ENCODE measurements at regions not wholly inside any gene's neighbourhood (a gene's known extent, or its start where the extent isn't known, plus 50 kb on each side); places are given as distances from the start of the nearest gene placed in this dataset.
"Not testable (repeated sequence)": the region's sequence is repeated elsewhere in the genome, so short reads cannot be mapped to it uniquely, and the experiment has no call there.

GRCh38 chr3:195643245-195643644 lies 59.5 kb upstream of the APOD start:
- H3K4me3 Mint-ChIP-seq; H3K4me1 Mint-ChIP-seq; H3K9me3 Mint-ChIP-seq; H3K27ac Mint-ChIP-seq; H3K27me3 Mint-ChIP-seq; DNase-seq; H3K36me3 Mint-ChIP-seq (ENCODE audit: low read depth); CTCF ChIA-PET; POLR2A ChIA-PET: not testable (repeated sequence)

- CTCF ChIA-PET = interaction anchor here (0.7 kb wide), 1 partner anchor 250 kb away, joined by 5 read pairs; no protein-coding TSS in a partner anchor
- H3K36me3 Mint-ChIP-seq (ENCODE audit: low read depth); H3K4me1 Mint-ChIP-seq; H3K27me3 Mint-ChIP-seq; H3K4me3 Mint-ChIP-seq; POLR2A ChIA-PET; DNase-seq; H3K9me3 Mint-ChIP-seq; H3K27ac Mint-ChIP-seq: not testable (repeated sequence)
These were observed 58.6 kb upstream of the APOD start for GRCh38 chr3:195642311-195642710.

GRCh38 chr3:195638456-195638855 lies 54.7 kb upstream of the APOD start:
- DNase-seq; H3K27ac Mint-ChIP-seq; POLR2A ChIA-PET; CTCF ChIA-PET; H3K9me3 Mint-ChIP-seq; H3K27me3 Mint-ChIP-seq; H3K36me3 Mint-ChIP-seq (ENCODE audit: low read depth); H3K4me3 Mint-ChIP-seq: not testable (repeated sequence)
- H3K4me1 Mint-ChIP-seq = peaks cover 11% of the 10 kb centered on the region

- H3K27me3 Mint-ChIP-seq; H3K9me3 Mint-ChIP-seq; POLR2A ChIA-PET; H3K36me3 Mint-ChIP-seq (ENCODE audit: low read depth); H3K27ac Mint-ChIP-seq; DNase-seq; CTCF ChIA-PET; H3K4me3 Mint-ChIP-seq: not testable (repeated sequence)
- H3K4me1 Mint-ChIP-seq = peaks cover 12% of the 10 kb centered on the region
These were observed 53.9 kb upstream of the APOD start for GRCh38 chr3:195637473-195638233.

DNA sequence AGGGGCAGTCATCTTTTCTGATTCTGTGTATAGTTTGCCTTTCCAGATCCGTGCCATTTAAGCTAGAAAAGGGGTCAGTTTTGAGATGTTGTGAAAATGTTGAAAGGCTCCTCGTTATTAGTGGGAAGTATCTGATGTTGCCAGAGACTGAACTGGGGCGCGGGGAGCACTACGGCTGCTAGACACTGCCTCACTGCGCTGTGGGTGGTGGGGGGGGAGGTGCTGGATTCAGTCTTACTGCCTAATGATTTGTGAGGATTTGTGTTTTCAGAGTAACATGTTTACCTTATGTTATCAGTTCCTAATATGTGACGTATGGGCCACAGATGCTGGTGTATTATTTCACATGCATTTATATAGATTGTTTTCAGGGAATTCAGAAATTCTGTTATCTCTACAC lies 53.3 kb upstream of the APOD start:
- CTCF ChIA-PET; POLR2A ChIA-PET; H3K4me3 Mint-ChIP-seq; H3K36me3 Mint-ChIP-seq (ENCODE audit: low read depth); DNase-seq; H3K27me3 Mint-ChIP-seq; H3K27ac Mint-ChIP-seq; H3K9me3 Mint-ChIP-seq: not testable (repeated sequence)
- H3K4me1 Mint-ChIP-seq = peaks cover 14% of the 10 kb centered on the region

DNA sequence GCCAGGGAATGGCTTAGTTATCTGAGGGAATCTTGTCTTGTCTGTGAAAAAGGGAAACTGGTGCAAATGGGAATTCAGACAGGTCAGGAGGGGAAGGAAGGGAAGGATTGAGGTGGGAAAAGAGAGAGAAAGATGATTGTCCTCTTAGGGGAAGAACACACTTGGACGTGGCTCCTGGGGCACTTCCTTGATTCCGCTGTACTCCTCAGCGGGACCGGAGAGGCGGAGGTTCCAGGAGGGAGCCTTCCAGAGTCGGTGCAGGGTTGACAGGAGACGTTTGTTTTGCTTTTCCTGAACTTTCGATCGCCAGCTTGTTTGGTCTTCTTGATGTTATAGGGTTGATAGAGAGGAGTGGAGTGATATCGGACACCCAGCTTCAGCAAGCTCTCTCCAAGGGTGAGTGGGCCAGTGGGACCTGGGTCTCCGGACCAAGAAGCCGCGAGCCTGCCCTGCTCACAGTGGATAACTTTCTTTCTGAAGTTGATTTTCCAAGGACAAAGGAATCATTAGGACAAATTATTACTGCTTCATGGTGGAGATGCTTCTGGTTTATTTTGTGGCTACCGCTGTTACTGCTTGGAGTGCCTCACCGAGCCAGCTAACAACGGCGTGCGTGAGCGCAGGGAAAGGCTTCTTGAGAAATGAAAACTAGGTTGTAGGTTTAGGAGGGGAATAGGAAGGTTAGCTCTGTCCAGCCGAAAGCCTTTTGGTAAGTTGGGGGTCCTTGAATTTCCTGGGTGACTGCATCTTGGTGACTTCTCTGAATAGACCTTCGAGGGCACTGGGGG lies 52.4 kb upstream of the APOD start:
- DNase-seq; H3K36me3 Mint-ChIP-seq (ENCODE audit: low read depth); CTCF ChIA-PET; H3K27me3 Mint-ChIP-seq; H3K9me3 Mint-ChIP-seq; POLR2A ChIA-PET: not testable (repeated sequence)
- Mint-ChIP-seq H3K4me1 (peaks cover 14% of the 10 kb centered on the region), H3K27ac (peak overlapping the region; percentile 57), H3K4me3 (peak overlapping the region; percentile 27)

DNA sequence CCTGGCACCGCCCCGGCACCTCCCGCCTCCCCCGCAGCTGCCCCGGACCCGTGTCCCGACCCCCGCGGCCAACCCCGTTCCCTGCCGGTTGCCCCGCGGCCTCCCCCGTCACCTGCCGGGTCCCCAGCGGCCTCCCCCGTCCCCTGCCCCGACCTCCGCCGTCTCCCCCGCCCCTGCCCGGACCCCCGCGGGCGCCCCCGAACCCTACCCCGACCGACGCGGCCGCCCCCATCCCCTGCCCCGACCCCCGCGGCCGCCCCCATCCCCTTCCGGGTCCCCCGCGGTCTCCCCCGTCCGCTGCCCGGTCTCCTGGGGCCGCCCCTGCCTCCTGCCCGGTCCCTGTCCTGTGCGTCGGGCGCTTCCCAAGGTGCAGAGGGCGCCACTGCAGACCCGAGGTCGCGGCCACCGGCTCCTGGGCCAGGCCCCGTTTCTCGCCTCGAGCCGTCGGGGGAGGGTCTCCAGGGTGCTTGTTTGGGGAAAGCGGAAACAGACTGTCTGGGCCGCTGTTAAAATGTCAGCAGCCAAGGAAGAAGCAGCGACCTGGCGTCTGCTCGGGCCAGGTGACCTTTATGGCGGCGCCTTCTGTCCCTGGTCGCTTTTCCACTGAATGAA lies 51.6 kb upstream of the APOD start:
- H3K4me3 Mint-ChIP-seq; H3K27me3 Mint-ChIP-seq; H3K9me3 Mint-ChIP-seq; H3K36me3 Mint-ChIP-seq (ENCODE audit: low read depth); DNase-seq; CTCF ChIA-PET; H3K27ac Mint-ChIP-seq; POLR2A ChIA-PET: not testable (repeated sequence)
- H3K4me1 Mint-ChIP-seq = peaks cover 14% of the 10 kb centered on the region

DNA sequence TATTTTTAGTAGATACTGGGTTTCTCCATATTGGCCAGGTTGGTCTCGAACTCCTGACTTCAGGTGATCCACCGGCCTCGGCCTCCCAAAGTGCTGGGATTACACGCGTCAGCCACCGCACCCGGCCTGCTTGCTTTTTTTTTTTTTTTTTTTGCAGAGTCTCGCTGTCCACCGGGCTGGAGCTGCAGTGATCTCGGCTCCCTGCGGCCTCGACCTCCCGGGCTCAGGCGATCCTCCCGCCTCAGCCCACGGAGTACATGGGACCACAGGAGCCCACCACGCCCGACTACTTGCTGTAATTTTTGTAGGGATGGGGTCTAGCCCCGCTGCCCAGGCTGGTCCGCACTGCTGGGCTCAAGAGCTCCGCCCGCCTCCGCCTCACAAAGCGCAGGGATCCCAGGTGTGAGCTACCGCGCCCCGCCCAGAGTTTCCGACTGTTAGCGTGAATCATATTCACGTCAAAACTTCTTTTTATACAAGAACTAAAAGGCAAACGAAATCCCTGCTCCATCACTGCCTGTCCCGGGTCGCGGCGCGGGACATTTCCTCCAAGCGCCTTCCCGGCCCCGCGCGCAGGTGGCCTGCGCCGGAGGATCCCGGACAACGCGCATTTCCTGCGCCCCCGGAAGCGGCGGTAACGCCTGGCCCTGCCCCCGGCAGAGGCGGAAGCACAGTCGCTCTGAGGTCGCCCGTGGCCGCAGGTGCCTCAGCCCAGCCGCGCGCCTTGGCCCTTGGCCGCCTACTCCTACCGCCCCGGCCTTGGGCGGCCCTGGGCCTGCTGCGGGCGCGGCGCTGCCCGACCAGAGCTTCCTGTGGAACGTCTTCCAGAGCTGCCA lies 50.9 kb upstream of the APOD start:
- H3K36me3 Mint-ChIP-seq (ENCODE audit: low read depth); H3K27ac Mint-ChIP-seq; POLR2A ChIA-PET; H3K9me3 Mint-ChIP-seq; CTCF ChIA-PET; H3K4me3 Mint-ChIP-seq; DNase-seq; H3K27me3 Mint-ChIP-seq: not testable (repeated sequence)
- peaks cover 14% of the 10 kb centered on the region for H3K4me1 Mint-ChIP-seq
